ENCODE measurements at regions not wholly inside any gene's neighbourhood (a gene's known extent, or its start where the extent isn't known, plus 50 kb on each side); places are given as distances from the start of the nearest gene placed in this dataset.

DNA sequence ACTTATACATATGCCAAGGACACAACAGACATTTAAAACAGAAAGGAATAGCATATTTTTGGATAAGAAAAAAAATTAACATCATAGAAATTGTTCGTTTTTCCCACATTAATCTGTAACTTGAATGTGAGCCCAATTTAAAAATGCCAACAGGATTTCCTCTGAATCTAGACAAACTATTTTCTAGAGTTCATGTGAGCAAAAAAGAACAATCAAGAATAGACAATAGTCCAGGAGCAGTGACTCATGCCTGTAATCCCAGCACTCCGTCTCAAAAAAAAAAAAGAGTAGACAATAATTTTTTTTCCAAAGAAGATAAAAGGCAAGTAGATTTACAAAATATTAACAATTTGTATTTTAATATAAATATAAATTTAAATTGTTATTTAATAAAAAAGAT, 73.7 kb upstream of the DUSP21 start:
- H3K4me3 ChIP-seq: no peak overlapping the region
- no peaks in the 10 kb centered on the region for H3K27me3 ChIP-seq
- no peaks in the 10 kb centered on the region for H3K4me1 ChIP-seq
- WGBS, 2 donors (ENCODE audit: low coverage in 1 of 2): 49 to 64% methylated on average over 2 of the region's 2 CpGs
- no peak for DNase-seq
- intact Hi-C loops (cut with DNase I; ENCODE audit: low total_unique reads) (no loop called here), in situ Hi-C loops (cut with MboI; ENCODE audit: low pct_ligation_motif_present in 1 of 4, low pct_unique_long_range_greater_than_20kb in 1 of 4, low sequenced_read_pairs in 3 of 4) (no loop called here)
- H3K27ac ChIP-seq: no peak overlapping the region
- H3K9me3 ChIP-seq: no peaks in the 10 kb centered on the region
- no peaks in the 10 kb centered on the region for H3K36me3 ChIP-seq
- TF ChIP-seq POLR2AphosphoS5 (IDR thresholded peaks at IDR 0.05): no peak
- TF ChIP-seq POLR2A (IDR thresholded peaks at IDR 0.05): no peak
- TF ChIP-seq, protein P1, sequence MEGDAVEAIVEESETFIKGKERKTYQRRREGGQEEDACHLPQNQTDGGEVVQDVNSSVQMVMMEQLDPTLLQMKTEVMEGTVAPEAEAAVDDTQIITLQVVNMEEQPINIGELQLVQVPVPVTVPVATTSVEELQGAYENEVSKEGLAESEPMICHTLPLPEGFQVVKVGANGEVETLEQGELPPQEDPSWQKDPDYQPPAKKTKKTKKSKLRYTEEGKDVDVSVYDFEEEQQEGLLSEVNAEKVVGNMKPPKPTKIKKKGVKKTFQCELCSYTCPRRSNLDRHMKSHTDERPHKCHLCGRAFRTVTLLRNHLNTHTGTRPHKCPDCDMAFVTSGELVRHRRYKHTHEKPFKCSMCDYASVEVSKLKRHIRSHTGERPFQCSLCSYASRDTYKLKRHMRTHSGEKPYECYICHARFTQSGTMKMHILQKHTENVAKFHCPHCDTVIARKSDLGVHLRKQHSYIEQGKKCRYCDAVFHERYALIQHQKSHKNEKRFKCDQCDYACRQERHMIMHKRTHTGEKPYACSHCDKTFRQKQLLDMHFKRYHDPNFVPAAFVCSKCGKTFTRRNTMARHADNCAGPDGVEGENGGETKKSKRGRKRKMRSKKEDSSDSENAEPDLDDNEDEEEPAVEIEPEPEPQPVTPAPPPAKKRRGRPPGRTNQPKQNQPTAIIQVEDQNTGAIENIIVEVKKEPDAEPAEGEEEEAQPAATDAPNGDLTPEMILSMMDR (IDR thresholded peaks at IDR 0.05): no peak
- no peak for TF ChIP-seq EP300 (IDR thresholded peaks at IDR 0.05; ENCODE audit: low read depth)

DNA sequence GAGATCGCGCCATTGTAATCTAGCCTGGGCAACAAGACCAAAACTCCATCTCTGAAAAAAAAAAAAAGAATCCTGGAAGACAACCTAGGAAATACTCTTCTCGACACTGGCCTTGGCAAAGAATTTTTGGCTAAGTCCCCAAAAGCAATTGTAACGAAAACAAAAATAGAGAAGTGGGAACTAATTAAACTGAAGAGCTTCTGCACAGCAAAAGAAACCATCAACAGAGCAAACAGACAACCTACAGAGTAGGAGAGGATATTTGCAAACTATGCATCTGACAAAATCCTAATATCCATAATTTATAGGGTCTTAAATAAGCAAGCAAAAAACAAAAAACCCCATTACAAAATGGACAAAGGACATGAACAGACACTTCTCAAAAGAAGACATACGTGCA, 76.5 kb upstream of the DUSP21 start:
- no peak overlapping the region for H3K27ac ChIP-seq
- no peak for DNase-seq
- H3K9me3 ChIP-seq: no peaks in the 10 kb centered on the region
- 72 to 80% methylated on average over 2 to 5 of the region's 5 CpGs for WGBS, 2 donors (ENCODE audit: low coverage in 1 of 2)
- no peak overlapping the region for H3K4me3 ChIP-seq
- no peaks in the 10 kb centered on the region for H3K27me3 ChIP-seq
- intact Hi-C loops (cut with DNase I; ENCODE audit: low total_unique reads) (no loop called here), in situ Hi-C loops (cut with MboI; ENCODE audit: low pct_ligation_motif_present in 1 of 4, low pct_unique_long_range_greater_than_20kb in 1 of 4, low sequenced_read_pairs in 3 of 4) (no loop called here)
- TF ChIP-seq EP300 (IDR thresholded peaks at IDR 0.05; ENCODE audit: low read depth) (no peak), POLR2AphosphoS5 (IDR thresholded peaks at IDR 0.05) (no peak), POLR2A (IDR thresholded peaks at IDR 0.05) (no peak)
- TF ChIP-seq, protein P1 (IDR thresholded peaks at IDR 0.05): no peak
- no peaks in the 10 kb centered on the region for H3K36me3 ChIP-seq
- no peaks in the 10 kb centered on the region for H3K4me1 ChIP-seq

DNA sequence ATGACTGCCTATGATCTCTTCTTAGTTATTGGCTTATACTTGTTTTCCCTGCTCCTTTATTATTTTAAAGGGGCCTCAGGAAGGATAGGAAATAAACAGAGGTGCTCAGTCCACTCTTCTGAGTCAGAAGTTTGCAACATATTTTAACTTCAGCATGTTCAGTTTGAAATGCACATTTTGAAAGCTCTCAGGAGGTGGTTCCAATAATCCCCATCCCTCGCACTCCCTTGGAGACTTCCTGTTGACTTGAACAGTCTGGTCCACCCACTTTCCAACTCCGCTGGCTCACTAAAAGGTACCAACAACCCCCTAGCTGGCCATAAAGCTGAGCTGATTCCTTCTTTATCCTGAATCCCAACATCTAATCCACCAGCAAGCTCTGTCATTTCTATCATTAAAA, 78.3 kb upstream of the DUSP21 start:
- 71% methylated on average over 2 of the region's 2 CpGs; no CpG with 5 or more reads in 1 of the 2 donors for WGBS, 2 donors (ENCODE audit: low coverage in 1 of 2)
- no peaks in the 10 kb centered on the region for H3K9me3 ChIP-seq
- H3K27ac ChIP-seq: no peak overlapping the region
- DNase-seq: no peak
- intact Hi-C loops (cut with DNase I; ENCODE audit: low total_unique reads) (no loop called here), in situ Hi-C loops (cut with MboI; ENCODE audit: low pct_ligation_motif_present in 1 of 4, low pct_unique_long_range_greater_than_20kb in 1 of 4, low sequenced_read_pairs in 3 of 4) (no loop called here)
- TF ChIP-seq POLR2A (IDR thresholded peaks at IDR 0.05) (no peak), POLR2AphosphoS5 (IDR thresholded peaks at IDR 0.05) (no peak), EP300 (IDR thresholded peaks at IDR 0.05; ENCODE audit: low read depth) (no peak)
- TF ChIP-seq, protein P1 (IDR thresholded peaks at IDR 0.05): no peak
- no peaks in the 10 kb centered on the region for H3K27me3 ChIP-seq
- H3K4me1 ChIP-seq: no peaks in the 10 kb centered on the region
- no peak overlapping the region for H3K4me3 ChIP-seq
- H3K36me3 ChIP-seq: no peaks in the 10 kb centered on the region

DNA sequence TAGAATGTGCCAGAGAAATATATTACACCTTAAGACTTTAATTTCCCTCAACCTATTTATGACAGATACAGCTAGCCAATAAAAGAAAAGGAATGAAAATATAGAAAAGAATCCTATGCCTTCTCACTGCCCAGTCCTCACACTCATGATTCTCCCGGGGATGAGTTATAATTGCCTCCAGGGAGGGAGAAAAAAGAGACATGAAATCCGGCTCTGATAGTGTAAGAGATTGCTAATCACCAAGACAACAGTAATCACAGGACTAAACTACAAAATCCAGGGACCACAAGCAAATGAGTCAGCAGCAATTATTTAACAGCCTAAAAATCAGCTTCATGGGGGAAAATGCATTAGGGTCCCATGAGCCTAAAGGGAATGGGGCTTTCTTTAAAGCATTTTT, 95.9 kb upstream of the DUSP21 start:
- in situ Hi-C loops (cut with MboI; ENCODE audit: low pct_ligation_motif_present in 1 of 4, low pct_unique_long_range_greater_than_20kb in 1 of 4, low sequenced_read_pairs in 3 of 4) (no loop called here), intact Hi-C loops (cut with DNase I; ENCODE audit: low total_unique reads) (no loop called here)
- Histone ChIP-seq H3K27ac (no peak overlapping the region), H3K27me3 (no peaks in the 10 kb centered on the region), H3K9me3 (no peaks in the 10 kb centered on the region), H3K4me3 (no peak overlapping the region), H3K36me3 (no peaks in the 10 kb centered on the region), H3K4me1 (peaks cover 0 to 3% (median 0%) of the 10 kb centered on the region in 4 donors)
- no peak for TF ChIP-seq POLR2AphosphoS5 (IDR thresholded peaks at IDR 0.05)
- TF ChIP-seq EP300 (IDR thresholded peaks at IDR 0.05; ENCODE audit: low read depth): no peak
- TF ChIP-seq POLR2A (IDR thresholded peaks at IDR 0.05): no peak
- TF ChIP-seq, protein P1 (IDR thresholded peaks at IDR 0.05): no peak
- 40 to 44% methylated on average over 1 to 2 of the region's 2 CpGs for WGBS, 2 donors (ENCODE audit: low coverage in 1 of 2)
- no peak for DNase-seq
